HG03439 (cell line): ENCODE measurements at regions not wholly inside any gene's neighbourhood (a gene's known extent, or its start where the extent isn't known, plus 50 kb on each side); places are given as distances from the start of the nearest gene placed in this dataset.
"Not testable (repeated sequence)": the region's sequence is repeated elsewhere in the genome, so short reads cannot be mapped to it uniquely, and the experiment has no call there.

Experiments
- ATAC-seq: cut with Tn5 transposase; IDR thresholded peaks from one replicate; pipeline ENCODE4 v1.9.1; 2021; ENCODE audit warnings: mild to moderate bottlenecking, moderate library complexity; ENCODE audit not compliant: unreplicated experiment

DNA sequence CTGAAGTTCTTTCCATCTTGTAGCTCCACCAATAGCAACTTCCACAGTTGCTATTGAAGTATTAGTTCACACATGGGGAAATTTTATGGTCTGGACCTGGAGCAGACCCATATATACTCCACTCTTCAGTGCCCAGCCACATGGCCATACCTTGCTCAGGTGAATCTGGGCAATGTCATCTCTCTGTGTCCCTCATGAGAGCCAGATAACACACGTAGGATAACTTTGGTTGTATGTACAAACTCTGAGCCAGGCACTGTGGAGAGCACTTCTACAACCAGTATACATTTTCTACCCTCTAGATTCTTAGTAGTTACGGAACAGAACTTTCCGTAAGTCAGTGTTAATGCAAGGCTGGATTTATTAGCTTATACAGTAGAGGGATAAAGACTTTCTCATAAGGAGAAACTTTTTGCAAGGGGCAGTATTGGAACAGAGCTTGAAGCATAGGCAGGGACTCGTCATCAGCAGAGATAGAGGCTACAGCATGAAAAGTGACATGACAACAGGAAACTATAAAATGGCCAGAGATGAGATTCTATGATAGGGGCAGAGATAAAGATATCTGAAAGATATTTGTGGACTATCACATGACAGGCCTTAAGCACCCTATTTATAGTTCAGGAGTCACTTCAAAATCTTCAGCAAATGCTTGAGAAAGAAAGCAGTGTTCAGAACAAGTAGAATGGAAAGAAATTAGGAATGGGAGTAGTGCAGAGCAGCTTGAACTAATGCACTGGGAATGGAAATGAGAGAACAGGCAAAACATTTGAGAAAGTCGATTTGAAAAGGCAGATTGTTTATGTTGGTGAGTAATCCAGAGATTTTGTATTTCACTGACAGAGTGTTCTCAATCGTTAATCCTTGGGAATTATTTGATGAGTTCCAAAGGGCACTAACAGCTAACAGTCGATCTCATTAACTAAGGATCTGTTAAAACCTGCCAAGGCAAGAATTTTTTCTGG, 481.8 kb downstream of the USP25 start:
- ATAC-seq: no peak

DNA sequence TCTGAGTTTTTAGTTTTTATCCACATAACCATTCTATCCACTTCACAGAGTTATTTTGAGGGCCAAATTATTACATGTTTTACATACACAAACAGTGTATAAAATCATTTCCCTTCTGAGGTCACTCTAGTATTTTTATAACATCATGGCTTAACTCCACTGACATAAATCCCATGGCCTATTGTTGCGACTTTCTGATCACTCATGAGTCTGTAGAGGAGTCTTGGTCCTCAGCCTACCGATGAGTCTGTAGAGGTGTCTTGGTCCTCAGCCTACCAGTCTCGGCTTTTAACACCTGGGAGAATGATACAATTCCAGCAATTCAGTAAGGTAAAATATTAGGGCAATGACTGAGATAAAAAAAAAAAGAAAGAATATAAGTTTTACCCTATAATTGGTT, 483.7 kb downstream of the USP25 start:
- ATAC-seq: no peak

DNA sequence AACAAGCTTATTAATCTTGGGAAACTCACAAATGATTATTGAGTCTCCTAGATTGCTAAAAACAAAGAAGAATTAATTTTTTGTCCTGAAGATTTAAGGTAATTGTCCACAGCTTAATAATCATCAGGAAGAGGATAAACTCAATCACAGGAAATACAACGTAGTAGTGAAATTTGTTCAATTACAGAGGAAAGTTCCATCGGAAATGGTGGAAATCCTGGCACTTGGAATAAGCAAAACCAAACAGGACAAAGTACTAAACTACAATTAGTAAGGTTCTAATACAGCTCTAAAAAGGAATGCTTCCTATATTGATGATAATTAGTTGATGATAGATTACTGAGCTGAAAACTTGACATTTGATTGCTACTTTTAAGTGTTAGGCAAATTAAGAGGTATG, 485.4 kb downstream of the USP25 start:
- no peak for ATAC-seq

- ATAC-seq: no peak
These were observed 485.9 kb downstream of the USP25 start for GRCh38 chr21:16215663-16216183.

DNA sequence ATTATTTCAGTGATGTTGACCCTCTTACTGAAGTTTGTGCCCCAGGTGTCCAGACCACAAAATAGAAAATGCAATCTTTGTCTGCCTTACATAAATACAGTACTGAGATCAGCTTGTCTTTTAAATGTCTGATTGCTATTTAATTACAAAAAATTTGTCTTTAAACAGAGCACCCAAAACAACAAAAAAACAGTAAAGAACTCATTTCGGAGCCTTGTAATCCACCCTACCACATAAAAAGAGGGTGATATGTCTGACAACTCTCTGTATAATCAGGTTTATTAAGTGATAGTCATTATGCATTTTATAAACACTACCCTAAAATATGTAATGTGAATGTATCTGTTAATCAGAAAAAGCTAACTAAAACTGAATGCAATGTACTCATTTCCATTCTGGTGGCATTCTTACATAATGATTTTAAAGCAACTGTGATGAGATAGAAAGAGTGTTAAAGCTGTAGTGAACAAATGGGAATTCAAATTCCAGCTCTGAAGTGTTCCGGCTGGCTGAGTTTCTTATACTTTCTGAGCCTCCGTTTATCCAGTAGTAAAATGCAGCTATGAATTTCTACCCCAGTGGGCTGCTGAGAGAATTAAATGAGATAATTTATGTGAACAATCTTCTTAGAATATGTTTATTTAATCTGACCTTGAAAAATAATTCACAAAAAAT, 486.6 kb downstream of the USP25 start:
- no peak for ATAC-seq

DNA sequence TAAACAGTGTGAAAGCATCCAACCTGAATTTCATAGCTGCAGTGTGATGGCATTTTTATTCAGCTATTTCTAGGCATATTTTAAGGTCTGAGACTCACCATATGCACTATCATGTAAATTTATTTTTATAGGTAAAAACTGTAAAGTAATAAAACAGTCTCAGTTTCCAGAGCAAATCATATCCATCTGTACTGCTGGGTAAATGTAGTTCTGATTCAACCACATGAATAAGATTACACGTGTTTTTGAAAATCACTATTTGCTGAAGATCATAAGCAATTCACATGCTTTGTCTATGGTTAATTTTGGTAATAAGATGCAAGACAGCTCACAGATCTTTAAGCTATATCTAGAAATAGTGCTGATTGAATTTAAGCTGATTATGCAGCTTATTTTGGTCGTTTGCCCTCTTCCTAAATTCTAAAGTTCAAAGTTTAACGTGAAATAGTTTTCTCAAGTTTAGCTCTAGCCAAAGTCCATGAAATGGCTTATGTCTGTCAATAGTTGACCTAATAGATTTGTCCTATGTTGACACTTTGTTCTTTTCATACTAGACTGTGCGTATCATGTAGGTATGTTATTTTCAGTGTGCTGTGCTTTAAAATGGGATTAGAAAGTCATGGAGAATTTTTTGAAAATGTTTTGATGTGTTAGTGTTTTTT, 489.0 kb downstream of the USP25 start:
- ATAC-seq: no peak

DNA sequence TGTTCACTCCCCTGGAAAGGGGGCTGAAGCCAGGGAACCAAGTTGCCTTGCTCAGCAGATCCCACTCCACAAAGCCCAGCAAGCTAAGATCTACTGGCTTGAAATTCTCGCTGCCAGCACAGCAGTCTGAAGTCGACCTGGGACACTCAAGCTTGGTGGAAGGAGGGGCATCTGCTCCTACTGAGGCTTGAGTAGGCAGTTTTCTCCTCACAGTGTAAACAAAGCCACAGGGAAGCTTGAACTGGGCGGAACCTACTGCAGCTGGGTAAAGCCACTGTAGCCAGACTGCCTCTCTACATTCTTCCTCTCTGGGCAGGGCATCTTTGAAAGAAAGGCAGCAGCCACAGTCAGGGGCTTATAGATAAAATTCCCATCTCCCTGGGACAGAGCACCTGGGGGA, 495.0 kb downstream of the USP25 start:
- not testable (repeated sequence) for ATAC-seq

DNA sequence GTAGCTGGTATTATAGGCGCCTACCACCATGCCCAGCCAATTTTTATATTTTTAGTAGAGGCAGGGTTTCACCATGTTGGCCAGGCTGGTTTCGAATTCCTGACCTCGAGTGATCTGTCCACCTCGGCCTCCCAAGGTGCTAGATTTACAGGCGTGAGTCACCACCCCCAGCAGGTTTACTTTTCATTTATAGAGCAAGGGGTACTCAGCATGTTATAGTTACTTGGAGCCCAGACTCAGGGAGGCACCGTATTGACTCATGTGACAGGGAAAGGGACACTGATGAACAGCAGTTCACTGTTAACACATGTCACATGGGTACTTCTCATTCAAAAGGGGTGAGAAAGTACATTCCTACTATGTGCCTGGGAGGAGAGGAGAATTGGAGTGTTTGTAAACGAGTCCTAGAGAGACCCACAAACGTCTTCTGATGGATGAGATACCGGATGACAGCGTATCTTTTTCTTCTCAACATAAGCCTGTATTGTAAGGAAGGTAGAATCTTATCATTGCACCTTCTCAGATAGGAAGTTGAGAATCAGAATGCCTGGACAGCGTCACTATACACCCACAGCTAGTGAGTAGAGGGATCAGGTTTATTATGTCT, 510.0 kb downstream of the USP25 start:
- ATAC-seq: no peak

- no peak for ATAC-seq
These were observed 511.2 kb downstream of the USP25 start for GRCh38 chr21:16241016-16241415.

DNA sequence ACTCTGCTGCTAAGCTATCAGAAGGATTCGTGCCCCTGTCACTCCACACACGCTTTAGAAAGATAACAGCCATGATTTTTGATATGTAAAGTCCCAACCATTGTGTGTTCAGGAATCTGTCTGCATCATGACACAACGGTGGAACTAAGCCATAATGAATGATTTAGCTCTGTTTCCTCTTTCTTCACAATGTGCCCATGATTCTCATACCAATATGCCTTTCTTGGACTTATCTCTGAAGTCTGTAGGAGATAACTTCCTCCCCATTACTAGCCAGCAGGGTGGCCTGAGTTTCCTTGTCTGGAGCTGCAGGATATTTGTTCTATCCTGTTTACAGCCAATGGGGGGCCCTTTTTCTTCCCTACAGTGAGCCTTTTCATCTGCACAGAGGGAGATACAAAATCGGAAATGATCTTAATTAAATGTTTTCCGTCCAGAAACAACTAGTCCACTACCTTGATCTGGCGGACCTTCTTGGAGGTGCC, 511.7 kb downstream of the USP25 start:
- no peak for ATAC-seq

DNA sequence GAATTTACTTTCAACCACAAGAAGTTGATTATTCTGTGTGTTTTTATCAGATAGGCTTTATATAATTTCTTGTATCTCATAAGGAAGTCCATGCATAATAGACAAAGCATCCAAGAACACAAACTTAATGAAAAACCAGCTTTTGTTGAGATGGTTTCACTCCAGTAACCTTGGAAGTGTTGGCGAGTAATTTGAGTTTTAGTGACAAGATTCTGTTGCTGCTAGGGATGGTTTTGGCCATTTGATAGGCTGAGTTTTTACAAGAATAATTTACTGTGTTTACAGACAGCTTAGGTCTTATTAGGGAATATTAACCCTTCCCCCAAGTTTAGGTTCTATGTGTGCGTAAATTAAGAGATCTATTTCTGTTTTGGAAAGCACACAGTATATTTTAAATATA, 513.6 kb downstream of the USP25 start:
- no peak for ATAC-seq

GRCh38 chr21:16248705-16249104, 518.9 kb downstream of the USP25 start:
- no peak for ATAC-seq

- no peak for ATAC-seq
These were observed 520.5 kb downstream of the USP25 start for GRCh38 chr21:16250273-16250672.

- ATAC-seq: no peak
These were observed 529.2 kb downstream of the USP25 start for GRCh38 chr21:16258844-16259611.

DNA sequence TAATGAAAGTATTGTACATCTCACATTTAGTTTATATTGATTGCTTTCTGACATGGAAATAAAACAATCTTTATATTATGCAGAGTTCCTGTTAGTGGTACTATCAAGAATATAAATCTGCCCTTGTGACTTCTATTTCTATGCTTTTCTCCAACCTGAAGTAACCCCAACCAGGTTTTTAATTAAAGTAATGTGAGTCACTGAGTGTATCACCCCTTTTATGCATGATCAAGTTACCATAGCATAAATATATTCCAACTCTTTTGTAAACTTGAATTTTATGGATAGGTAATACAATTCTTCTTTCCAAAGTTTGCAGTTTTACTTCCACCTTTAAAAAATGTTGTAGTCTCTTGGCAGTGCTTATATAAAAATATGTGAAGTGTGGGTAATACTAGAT, 532.3 kb downstream of the USP25 start:
- ATAC-seq: no peak

DNA sequence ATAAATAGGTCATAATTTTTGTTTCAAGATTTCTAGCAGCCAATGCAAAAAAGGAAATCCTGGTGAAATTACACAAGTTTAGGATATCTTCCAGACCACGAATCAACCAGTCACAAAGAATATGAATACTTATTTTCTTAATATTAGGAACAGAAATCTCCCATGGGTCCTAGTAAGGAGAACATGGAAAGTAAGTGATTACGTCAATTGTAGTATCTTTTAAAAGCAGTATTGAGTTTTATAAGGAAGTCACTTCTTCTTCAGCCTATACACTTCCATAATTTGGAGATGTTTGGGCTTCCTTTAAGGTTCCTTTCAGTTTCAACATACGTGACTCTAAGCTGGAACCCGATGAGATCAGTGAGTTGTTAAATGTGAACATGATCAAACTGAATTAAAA, 534.5 kb downstream of the USP25 start:
- no peak for ATAC-seq

DNA sequence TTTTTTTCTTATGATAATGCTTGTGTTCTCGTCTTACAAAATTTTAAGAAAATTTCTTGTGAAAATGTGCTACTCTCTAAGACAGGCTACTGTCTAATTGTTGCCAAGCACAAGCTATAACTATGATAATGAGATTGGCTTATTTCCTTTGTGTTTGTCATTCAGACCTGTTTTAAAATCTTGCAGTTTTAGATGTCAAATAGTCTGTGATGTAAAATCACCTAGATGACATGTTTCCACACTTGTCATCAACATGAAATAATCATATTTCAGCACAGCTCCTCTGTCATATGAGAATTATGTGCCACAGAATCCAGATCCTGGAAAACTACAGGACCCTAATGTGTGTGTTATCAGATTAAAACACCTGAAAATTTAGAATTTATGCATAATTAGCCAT, 539.7 kb downstream of the USP25 start:
- no peak for ATAC-seq

GRCh38 chr21:16279731-16280581, 550.2 kb downstream of the USP25 start:
- no peak for ATAC-seq

DNA sequence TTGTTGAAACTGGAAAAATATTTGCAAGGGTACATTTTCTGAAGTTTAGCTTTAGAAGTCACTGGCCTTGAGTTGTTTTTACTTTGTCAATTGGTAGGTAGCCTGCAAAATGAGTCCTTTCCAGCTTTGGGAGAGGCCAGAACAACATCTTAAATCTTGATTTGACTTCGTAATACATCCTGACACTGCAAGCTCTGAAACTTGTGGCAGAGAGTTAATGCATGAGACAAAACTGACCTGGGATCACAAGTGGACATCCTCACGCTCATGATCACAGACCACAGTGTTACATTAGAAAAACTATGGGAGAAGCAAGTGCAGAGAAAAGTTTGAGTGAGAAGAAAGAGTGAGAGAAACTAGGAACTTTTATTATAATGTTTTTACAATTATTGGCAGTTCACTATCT, 550.9 kb downstream of the USP25 start:
- ATAC-seq: no peak
